ENCODE measurements at regions not wholly inside any gene's neighbourhood (a gene's known extent, or its start where the extent isn't known, plus 50 kb on each side); places are given as distances from the start of the nearest gene placed in this dataset.
"Not testable (repeated sequence)": the region's sequence is repeated elsewhere in the genome, so short reads cannot be mapped to it uniquely, and the experiment has no call there.

DNA sequence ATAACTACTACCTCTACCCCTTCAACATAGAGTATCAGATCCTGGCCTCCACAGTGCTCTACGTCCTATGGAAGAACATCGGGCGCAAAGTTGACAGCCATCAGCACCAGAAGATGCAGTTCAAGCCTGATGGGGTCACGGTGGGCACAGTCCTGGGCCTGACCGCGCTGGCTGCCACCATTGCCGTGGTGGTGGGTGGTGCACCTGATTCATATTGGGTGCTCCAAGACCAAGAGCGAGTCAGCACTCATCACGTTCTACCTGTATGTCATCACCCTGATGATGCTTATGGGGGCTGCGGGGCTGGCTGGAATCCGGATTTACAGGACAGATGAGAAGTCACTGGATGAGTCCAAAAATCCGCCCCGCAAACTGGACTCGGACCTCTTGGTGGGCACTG is 846.4 kb downstream of the RPIA start:
- not testable (repeated sequence) for H3K18ac ChIP-seq (ENCODE audit: low read length); H3K27me3 ChIP-seq (ENCODE audit: insufficient read depth, low read length); H4K8ac ChIP-seq (ENCODE audit: low read depth, low read length); H3K9ac ChIP-seq (ENCODE audit: low read length); H3K4me3 ChIP-seq (ENCODE audit: low read depth, low read length); H3K27ac ChIP-seq (ENCODE audit: low read depth, low read length); H3K36me3 ChIP-seq (ENCODE audit: control insufficient read depth in 1 of 2, insufficient read depth in 2 of 2, low read length in 2 of 2); H2BK5ac ChIP-seq (ENCODE audit: low read depth, low read length, poor library complexity); H3K4ac ChIP-seq (ENCODE audit: low read depth, low read length); H4K91ac ChIP-seq (ENCODE audit: low read depth, low read length); H4K12ac ChIP-seq (ENCODE audit: low read depth, low read length); H3K23ac ChIP-seq (ENCODE audit: low read length); H2BK120ac ChIP-seq (ENCODE audit: insufficient read depth, low read length, poor library complexity); H3K14ac ChIP-seq (ENCODE audit: low read length); H3K4me2 ChIP-seq (ENCODE audit: low read length); H3K9me3 ChIP-seq (ENCODE audit: insufficient read depth, low read depth, low read length); H2BK12ac ChIP-seq (ENCODE audit: low read length); H2AK5ac ChIP-seq (ENCODE audit: low read length); H2AFZ ChIP-seq (ENCODE audit: insufficient read depth, low read length, poor library complexity); H3K79me2 ChIP-seq (ENCODE audit: control insufficient read depth, insufficient read depth, low read length, poor library complexity); DNase-seq; H3K79me1 ChIP-seq (ENCODE audit: low read length); H3K4me1 ChIP-seq (ENCODE audit: control insufficient read depth in 1 of 2, insufficient read depth in 2 of 2, low read length in 2 of 2)
- no CpG with 5 or more reads among the region's 14 CpGs for WGBS (ENCODE audit: extremely low coverage, insufficient coverage, insufficient read length)

DNA sequence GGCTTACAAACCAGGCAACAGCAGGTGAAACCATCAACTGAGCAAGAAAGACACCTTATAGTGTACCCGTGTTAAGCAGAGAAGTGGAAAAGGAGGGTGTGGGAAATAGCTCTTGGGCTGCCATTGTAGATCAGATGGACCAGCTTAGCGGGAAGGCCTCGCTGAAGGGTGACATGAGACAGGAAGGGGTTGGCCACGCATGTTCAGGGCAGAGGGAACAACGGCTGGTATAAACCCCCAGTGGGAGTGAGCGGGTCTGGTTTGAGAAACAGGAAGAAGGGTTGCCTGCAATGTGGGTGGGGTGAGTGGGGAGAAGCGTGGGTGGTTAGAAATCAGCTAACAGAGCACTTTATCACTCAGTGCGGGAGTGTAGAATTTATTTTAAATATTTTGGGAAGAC is 852.6 kb downstream of the RPIA start:
- not testable (repeated sequence) for H3K14ac ChIP-seq (ENCODE audit: low read length); H3K4me3 ChIP-seq (ENCODE audit: low read depth, low read length); H3K27ac ChIP-seq (ENCODE audit: low read depth, low read length); H2BK120ac ChIP-seq (ENCODE audit: insufficient read depth, low read length, poor library complexity); H3K4ac ChIP-seq (ENCODE audit: low read depth, low read length); H4K91ac ChIP-seq (ENCODE audit: low read depth, low read length); DNase-seq; H2BK12ac ChIP-seq (ENCODE audit: low read length); H2AFZ ChIP-seq (ENCODE audit: insufficient read depth, low read length, poor library complexity); H3K36me3 ChIP-seq (ENCODE audit: control insufficient read depth in 1 of 2, insufficient read depth in 2 of 2, low read length in 2 of 2); H4K12ac ChIP-seq (ENCODE audit: low read depth, low read length); H3K79me2 ChIP-seq (ENCODE audit: control insufficient read depth, insufficient read depth, low read length, poor library complexity); H3K9ac ChIP-seq (ENCODE audit: low read length); H3K4me1 ChIP-seq (ENCODE audit: control insufficient read depth in 1 of 2, insufficient read depth in 2 of 2, low read length in 2 of 2); H3K27me3 ChIP-seq (ENCODE audit: insufficient read depth, low read length); H4K8ac ChIP-seq (ENCODE audit: low read depth, low read length); H3K4me2 ChIP-seq (ENCODE audit: low read length); H2AK5ac ChIP-seq (ENCODE audit: low read length); H3K18ac ChIP-seq (ENCODE audit: low read length); H3K9me3 ChIP-seq (ENCODE audit: insufficient read depth, low read depth, low read length); H3K79me1 ChIP-seq (ENCODE audit: low read length); H2BK5ac ChIP-seq (ENCODE audit: low read depth, low read length, poor library complexity); H3K23ac ChIP-seq (ENCODE audit: low read length)
- WGBS (ENCODE audit: extremely low coverage, insufficient coverage, insufficient read length): no CpG with 5 or more reads among the region's 8 CpGs

DNA sequence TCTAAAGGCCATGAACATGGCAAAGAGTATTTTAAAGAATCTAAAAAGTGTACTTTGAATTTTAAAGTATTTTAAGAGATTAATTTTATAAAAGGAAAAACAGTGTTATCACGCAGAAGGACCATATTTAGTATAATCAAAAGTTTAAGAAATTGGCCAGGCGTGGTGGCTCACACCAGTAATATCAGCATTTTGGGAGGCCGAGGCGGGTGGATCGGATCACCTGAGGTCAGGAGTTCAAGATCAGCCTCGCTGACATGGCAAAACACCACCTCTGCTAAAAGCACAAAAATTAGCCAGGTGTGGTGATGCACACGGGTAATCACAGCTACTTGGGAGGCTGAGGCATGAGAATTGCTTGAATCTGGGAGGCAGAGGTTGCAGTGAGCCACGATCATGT is 887.7 kb downstream of the RPIA start:
- not testable (repeated sequence) for H2AK5ac ChIP-seq (ENCODE audit: low read length); H2AFZ ChIP-seq (ENCODE audit: insufficient read depth, low read length, poor library complexity); H2BK120ac ChIP-seq (ENCODE audit: insufficient read depth, low read length, poor library complexity); H4K91ac ChIP-seq (ENCODE audit: low read depth, low read length); H3K14ac ChIP-seq (ENCODE audit: low read length); H3K79me1 ChIP-seq (ENCODE audit: low read length); H3K4me1 ChIP-seq (ENCODE audit: control insufficient read depth in 1 of 2, insufficient read depth in 2 of 2, low read length in 2 of 2); H4K12ac ChIP-seq (ENCODE audit: low read depth, low read length); H3K4me3 ChIP-seq (ENCODE audit: low read depth, low read length); H3K4ac ChIP-seq (ENCODE audit: low read depth, low read length); H3K27me3 ChIP-seq (ENCODE audit: insufficient read depth, low read length); H3K4me2 ChIP-seq (ENCODE audit: low read length); H3K9me3 ChIP-seq (ENCODE audit: insufficient read depth, low read depth, low read length); H3K36me3 ChIP-seq (ENCODE audit: control insufficient read depth in 1 of 2, insufficient read depth in 2 of 2, low read length in 2 of 2); H3K27ac ChIP-seq (ENCODE audit: low read depth, low read length); H3K23ac ChIP-seq (ENCODE audit: low read length); H3K18ac ChIP-seq (ENCODE audit: low read length); H2BK12ac ChIP-seq (ENCODE audit: low read length); H4K8ac ChIP-seq (ENCODE audit: low read depth, low read length); DNase-seq; H3K79me2 ChIP-seq (ENCODE audit: control insufficient read depth, insufficient read depth, low read length, poor library complexity); H3K9ac ChIP-seq (ENCODE audit: low read length); H2BK5ac ChIP-seq (ENCODE audit: low read depth, low read length, poor library complexity)
- no CpG with 5 or more reads among the region's 8 CpGs for WGBS (ENCODE audit: extremely low coverage, insufficient coverage, insufficient read length)

DNA sequence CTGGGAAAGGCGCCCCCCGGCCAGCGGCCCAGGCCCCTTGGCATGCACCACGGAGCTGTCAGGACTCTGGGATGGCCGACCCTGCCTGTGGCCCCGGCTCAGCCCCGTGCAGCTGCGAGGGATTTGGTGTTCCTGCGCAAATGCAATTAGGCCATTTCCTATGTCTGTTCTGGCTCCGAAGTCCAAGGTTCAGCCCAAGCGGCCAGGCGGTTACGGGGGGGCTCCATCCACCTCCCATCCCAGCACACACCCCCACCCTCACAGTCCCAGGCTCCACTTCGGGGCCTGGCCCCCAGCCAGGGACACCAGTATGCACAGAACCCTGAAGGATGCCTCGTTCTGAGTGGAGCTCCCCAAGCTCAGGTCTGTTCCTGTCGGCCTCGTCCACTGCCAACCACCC is 891.3 kb downstream of the RPIA start:
- no CpG with 5 or more reads among the region's 17 CpGs for WGBS (ENCODE audit: extremely low coverage, insufficient coverage, insufficient read length)

More for the DNA sequence above, 891.3 kb downstream of the RPIA start:
- H3K23ac ChIP-seq (ENCODE audit: low read length); H3K18ac ChIP-seq (ENCODE audit: low read length); H3K79me1 ChIP-seq (ENCODE audit: low read length); H4K91ac ChIP-seq (ENCODE audit: low read depth, low read length); H3K4me1 ChIP-seq (ENCODE audit: control insufficient read depth in 1 of 2, insufficient read depth in 2 of 2, low read length in 2 of 2); H3K79me2 ChIP-seq (ENCODE audit: control insufficient read depth, insufficient read depth, low read length, poor library complexity); H3K14ac ChIP-seq (ENCODE audit: low read length); H3K27me3 ChIP-seq (ENCODE audit: insufficient read depth, low read length); H2BK12ac ChIP-seq (ENCODE audit: low read length); H3K4me2 ChIP-seq (ENCODE audit: low read length); H2BK120ac ChIP-seq (ENCODE audit: insufficient read depth, low read length, poor library complexity); DNase-seq; H2AK5ac ChIP-seq (ENCODE audit: low read length); H2BK5ac ChIP-seq (ENCODE audit: low read depth, low read length, poor library complexity); H4K8ac ChIP-seq (ENCODE audit: low read depth, low read length); H3K27ac ChIP-seq (ENCODE audit: low read depth, low read length); H4K12ac ChIP-seq (ENCODE audit: low read depth, low read length); H3K4ac ChIP-seq (ENCODE audit: low read depth, low read length); H2AFZ ChIP-seq (ENCODE audit: insufficient read depth, low read length, poor library complexity); H3K9me3 ChIP-seq (ENCODE audit: insufficient read depth, low read depth, low read length); H3K9ac ChIP-seq (ENCODE audit: low read length); H3K36me3 ChIP-seq (ENCODE audit: control insufficient read depth in 1 of 2, insufficient read depth in 2 of 2, low read length in 2 of 2); H3K4me3 ChIP-seq (ENCODE audit: low read depth, low read length): not testable (repeated sequence)

Data from trophoblast cell (in vitro differentiated cells and primary cell).